ENCODE measurements at regions not wholly inside any gene's neighbourhood (a gene's known extent, or its start where the extent isn't known, plus 50 kb on each side); places are given as distances from the start of the nearest gene placed in this dataset.

DNA sequence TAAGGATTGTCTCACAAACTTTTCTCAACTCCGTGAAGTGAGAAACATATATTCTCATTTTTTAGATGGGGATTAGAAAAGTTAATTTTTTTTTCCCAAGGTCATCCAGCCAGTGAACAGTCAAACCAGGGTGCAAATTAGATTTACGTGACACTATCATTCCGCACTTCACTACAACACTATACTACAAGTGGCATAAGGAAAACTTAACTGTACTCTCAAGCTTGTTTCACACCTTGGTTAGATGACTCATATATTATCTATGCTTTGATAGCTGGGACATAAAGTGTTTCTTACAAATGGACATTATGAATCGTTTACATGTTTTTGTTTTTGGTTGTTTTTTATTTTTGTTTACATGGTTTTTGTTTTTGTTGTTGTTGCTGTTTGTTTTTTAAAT lies 525.7 kb downstream of the PPARGC1A start:
- H3K4me3 ChIP-seq = no peak overlapping the region
- intact Hi-C loops (cut with DNase I) = no loop called here
- no peaks in the 10 kb centered on the region for H3K36me3 ChIP-seq
- TF ChIP-seq POLR2AphosphoS5 (IDR thresholded peaks at IDR 0.05) = no peak
- TF ChIP-seq, protein P1, sequence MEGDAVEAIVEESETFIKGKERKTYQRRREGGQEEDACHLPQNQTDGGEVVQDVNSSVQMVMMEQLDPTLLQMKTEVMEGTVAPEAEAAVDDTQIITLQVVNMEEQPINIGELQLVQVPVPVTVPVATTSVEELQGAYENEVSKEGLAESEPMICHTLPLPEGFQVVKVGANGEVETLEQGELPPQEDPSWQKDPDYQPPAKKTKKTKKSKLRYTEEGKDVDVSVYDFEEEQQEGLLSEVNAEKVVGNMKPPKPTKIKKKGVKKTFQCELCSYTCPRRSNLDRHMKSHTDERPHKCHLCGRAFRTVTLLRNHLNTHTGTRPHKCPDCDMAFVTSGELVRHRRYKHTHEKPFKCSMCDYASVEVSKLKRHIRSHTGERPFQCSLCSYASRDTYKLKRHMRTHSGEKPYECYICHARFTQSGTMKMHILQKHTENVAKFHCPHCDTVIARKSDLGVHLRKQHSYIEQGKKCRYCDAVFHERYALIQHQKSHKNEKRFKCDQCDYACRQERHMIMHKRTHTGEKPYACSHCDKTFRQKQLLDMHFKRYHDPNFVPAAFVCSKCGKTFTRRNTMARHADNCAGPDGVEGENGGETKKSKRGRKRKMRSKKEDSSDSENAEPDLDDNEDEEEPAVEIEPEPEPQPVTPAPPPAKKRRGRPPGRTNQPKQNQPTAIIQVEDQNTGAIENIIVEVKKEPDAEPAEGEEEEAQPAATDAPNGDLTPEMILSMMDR (IDR thresholded peaks at IDR 0.05) = no peak
- no peak for TF ChIP-seq POLR2A (IDR thresholded peaks at IDR 0.05)
- 94% methylated on average over 4 of the region's 4 CpGs for WGBS
- H3K27me3 ChIP-seq (replicated peaks; ENCODE audit: insufficient read depth) = no peaks in the 10 kb centered on the region
- no peaks in the 10 kb centered on the region for H3K9me3 ChIP-seq
- H3K27ac ChIP-seq = no peak overlapping the region
- no peaks in the 10 kb centered on the region for H3K4me1 ChIP-seq (replicated peaks)
- DNase-seq (ENCODE audit: low spot score) = no peak

DNA sequence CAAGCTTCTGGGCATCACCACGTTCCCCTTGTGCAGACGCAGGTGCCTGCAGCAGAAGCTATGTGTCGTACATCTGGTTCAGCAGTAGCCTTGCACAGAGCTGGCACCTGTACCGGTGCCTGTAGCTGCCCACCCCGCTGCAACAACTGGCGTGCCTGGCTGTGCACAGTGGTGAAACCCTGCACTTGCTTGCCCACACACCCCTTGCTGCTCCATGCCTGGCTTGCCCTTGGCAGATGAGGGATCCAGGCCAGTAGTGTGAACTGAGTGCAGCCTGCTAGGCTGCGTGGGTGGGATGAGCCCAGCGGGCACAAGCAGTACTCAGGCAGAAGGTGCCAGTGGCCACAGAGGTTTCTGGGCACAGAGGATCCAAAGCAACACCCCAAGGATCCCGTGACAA lies 528.4 kb downstream of the PPARGC1A start:
- Histone ChIP-seq H3K9me3 (no peaks in the 10 kb centered on the region), H3K4me3 (no peak overlapping the region), H3K27ac (no peak overlapping the region), H3K27me3 (replicated peaks; ENCODE audit: insufficient read depth) (no peaks in the 10 kb centered on the region), H3K4me1 (replicated peaks) (no peaks in the 10 kb centered on the region), H3K36me3 (no peaks in the 10 kb centered on the region)
- WGBS = 92% methylated on average over 9 of the region's 9 CpGs
- TF ChIP-seq, protein P1 (IDR thresholded peaks at IDR 0.05) = no peak
- TF ChIP-seq POLR2AphosphoS5 (IDR thresholded peaks at IDR 0.05) (no peak), POLR2A (IDR thresholded peaks at IDR 0.05) (no peak)
- intact Hi-C loops (cut with DNase I) = no loop called here
- no peak for DNase-seq (ENCODE audit: low spot score)

DNA sequence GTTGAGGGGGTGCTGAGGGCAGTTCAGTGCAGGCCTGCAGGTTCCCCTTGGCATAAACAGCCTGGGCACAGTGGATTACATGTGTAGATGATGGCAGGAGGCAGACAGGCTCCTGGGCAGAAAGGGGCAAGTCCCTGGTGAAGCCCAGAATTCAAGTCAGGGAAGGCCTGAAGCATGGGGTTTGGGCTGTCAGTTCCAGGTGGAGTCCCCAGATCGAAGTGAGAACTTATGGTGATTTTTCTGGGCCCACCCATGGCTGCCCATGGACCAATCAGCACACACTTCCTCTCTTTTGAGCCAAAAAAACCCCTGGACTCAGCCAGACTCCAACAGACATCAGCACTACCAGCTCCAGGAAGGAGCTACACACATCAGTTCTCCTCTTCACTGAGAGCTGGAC lies 529.1 kb downstream of the PPARGC1A start:
- Histone ChIP-seq H3K27ac (no peak overlapping the region), H3K36me3 (no peaks in the 10 kb centered on the region), H3K27me3 (replicated peaks; ENCODE audit: insufficient read depth) (no peaks in the 10 kb centered on the region), H3K4me1 (replicated peaks) (no peaks in the 10 kb centered on the region), H3K4me3 (no peak overlapping the region), H3K9me3 (no peaks in the 10 kb centered on the region)
- 80% methylated on average over 1 of the region's 1 CpG for WGBS
- no peak for DNase-seq (ENCODE audit: low spot score)
- no peak for TF ChIP-seq POLR2A (IDR thresholded peaks at IDR 0.05)
- TF ChIP-seq, protein P1 (IDR thresholded peaks at IDR 0.05) = no peak
- TF ChIP-seq POLR2AphosphoS5 (IDR thresholded peaks at IDR 0.05) = no peak
- intact Hi-C loops (cut with DNase I) = no loop called here

DNA sequence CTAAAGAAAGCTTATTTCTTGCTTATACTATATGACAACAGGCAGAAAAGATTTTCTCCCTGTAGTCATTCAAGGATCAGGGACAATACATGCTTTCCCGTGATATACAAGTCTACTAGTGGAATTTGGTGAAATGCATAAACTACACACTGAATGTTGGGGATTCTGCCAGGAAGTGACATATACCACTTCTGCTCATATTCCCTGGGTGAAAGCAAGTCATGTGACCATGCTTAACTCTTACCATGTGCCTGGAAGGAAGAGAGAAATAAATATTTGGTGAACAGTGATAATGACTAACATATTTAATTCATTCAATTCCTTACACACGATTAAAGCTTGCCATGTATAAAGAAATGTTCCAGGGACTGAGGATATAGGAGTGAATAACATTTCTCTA lies 534.6 kb downstream of the PPARGC1A start:
- intact Hi-C loops (cut with DNase I) = no loop called here
- H3K4me1 ChIP-seq (replicated peaks) = no peaks in the 10 kb centered on the region
- no peak overlapping the region for H3K4me3 ChIP-seq
- no peaks in the 10 kb centered on the region for H3K36me3 ChIP-seq
- no peaks in the 10 kb centered on the region for H3K27me3 ChIP-seq (replicated peaks; ENCODE audit: insufficient read depth)
- DNase-seq (ENCODE audit: low spot score) = no peak
- no peak overlapping the region for H3K27ac ChIP-seq
- TF ChIP-seq POLR2AphosphoS5 (IDR thresholded peaks at IDR 0.05) (no peak), POLR2A (IDR thresholded peaks at IDR 0.05) (no peak)
- TF ChIP-seq, protein P1 (IDR thresholded peaks at IDR 0.05) = no peak
- no peaks in the 10 kb centered on the region for H3K9me3 ChIP-seq
- WGBS = 88% methylated on average over 2 of the region's 2 CpGs

DNA sequence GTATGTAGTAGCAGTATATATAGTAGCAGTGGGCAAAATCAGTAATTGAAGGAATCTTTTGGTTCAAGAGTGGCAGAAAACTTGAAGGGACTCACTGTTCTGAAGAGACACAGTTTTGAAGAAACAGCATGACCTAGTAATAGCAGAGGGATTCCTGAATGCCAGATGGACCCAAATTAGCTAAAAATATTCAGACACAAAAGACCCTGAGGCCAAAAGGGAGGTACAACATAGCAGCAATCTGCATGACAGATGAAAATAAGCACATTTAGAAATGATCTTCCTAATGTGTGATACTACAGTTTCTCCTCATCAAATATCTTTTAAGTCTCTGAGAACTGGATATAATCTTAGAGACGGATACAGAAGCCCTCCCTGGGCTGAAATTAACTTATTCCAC lies 536.6 kb downstream of the PPARGC1A start:
- 78% methylated on average over 1 of the region's 1 CpG for WGBS
- TF ChIP-seq POLR2AphosphoS5 (IDR thresholded peaks at IDR 0.05) (no peak), POLR2A (IDR thresholded peaks at IDR 0.05) (no peak)
- TF ChIP-seq, protein P1 (IDR thresholded peaks at IDR 0.05) = no peak
- no peak overlapping the region for H3K27ac ChIP-seq

More for the DNA sequence above, 536.6 kb downstream of the PPARGC1A start:
- no peak overlapping the region for H3K4me3 ChIP-seq
- no peaks in the 10 kb centered on the region for H3K4me1 ChIP-seq (replicated peaks)
- H3K27me3 ChIP-seq (replicated peaks; ENCODE audit: insufficient read depth) = no peaks in the 10 kb centered on the region
- H3K9me3 ChIP-seq = no peaks in the 10 kb centered on the region
- DNase-seq (ENCODE audit: low spot score) = no peak
- intact Hi-C loops (cut with DNase I) = no loop called here
- H3K36me3 ChIP-seq = no peaks in the 10 kb centered on the region

Data from prostate gland (tissue), 2 donors.